ENCODE measurements at regions not wholly inside any gene's neighbourhood (a gene's known extent, or its start where the extent isn't known, plus 50 kb on each side); places are given as distances from the start of the nearest gene placed in this dataset.
"Not testable (repeated sequence)": the region's sequence is repeated elsewhere in the genome, so short reads cannot be mapped to it uniquely, and the experiment has no call there.

GRCh38 chr5:118604106-118604505 lies 384.2 kb downstream of the DTWD2 start:
- no peak for DNase-seq

- DNase-seq: no peak
Measured at GRCh38 chr5:118603278-118603677, 385.1 kb downstream of the DTWD2 start.

GRCh38 chr5:118598311-118598710 lies 390.0 kb downstream of the DTWD2 start:
- DNase-seq: no peak

GRCh38 chr5:118597543-118597942 lies 390.8 kb downstream of the DTWD2 start:
- no peak for DNase-seq

GRCh38 chr5:118596255-118596654 lies 392.1 kb downstream of the DTWD2 start:
- DNase-seq: no peak

DNA sequence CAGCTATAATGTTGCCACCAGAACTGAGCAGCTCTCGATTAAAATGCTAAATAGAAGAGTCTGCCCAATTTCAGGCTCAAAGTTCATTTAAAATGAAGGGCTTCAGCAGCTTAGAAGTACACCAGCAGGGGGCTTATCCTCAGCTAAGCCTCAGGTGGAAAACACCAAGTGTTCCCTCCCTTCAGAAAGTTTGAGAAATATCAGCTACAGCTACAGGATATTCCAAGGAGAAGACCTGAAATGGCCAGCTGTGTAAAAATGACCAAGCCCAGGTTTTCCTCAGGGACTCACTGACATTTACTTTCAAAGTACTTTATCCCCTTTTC lies 395.4 kb downstream of the DTWD2 start:
- no peak for DNase-seq

DNA sequence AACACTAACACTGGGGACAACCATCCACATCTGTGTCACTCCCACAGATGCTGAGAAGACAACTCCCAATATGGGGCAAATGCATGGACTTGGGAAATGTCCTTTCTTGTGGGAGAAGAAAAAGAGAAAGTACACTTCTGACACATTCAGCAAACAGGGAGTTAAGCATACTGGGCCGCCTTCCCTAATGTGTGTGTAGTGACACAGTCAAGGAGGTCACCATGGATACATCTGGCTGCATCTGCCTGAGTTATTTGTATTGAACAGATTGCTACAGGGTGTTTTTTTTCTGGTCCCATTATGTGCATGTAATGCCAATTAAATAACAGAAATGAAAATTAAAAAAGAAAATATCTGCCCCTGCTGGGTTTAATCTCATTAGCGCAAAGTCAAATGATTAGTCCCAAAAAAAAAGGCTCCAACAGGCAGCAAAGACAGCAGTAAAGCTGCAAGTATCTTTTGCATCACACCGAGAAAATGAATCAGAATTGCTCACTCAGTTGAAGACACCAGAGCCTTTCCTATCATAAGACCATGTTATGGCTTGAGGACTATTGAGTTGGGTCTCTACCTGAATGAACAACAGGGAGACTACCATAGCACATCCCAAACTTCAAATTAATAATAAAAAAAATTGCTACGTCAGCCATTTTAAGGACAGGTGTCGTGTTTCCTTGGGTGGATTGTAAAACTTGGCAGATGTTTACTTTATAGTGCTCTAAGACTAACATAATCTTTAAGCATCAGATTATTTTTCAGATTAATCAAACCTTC lies 395.9 kb downstream of the DTWD2 start:
- DNase-seq: peak; percentile 48

DNA sequence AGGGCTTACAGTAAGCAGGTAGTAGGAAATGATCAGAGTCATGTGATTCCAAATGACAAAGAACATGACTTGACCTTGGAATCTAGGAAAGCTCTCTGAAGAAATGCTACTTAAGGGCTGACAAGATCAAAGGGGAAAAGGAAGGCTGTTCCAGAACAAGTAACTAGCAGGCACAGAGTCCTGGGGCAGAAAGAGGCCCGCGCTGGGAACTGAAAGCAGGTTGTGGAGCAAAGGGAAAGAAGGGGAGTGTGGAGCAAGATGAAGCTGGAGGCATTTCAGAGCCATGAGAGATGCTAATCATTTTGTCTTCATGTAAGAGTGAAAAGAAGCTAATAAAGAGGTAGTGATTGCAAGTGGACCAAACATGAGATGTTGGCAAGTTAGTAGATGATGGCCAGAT lies 397.5 kb downstream of the DTWD2 start:
- no peak for DNase-seq

DNA sequence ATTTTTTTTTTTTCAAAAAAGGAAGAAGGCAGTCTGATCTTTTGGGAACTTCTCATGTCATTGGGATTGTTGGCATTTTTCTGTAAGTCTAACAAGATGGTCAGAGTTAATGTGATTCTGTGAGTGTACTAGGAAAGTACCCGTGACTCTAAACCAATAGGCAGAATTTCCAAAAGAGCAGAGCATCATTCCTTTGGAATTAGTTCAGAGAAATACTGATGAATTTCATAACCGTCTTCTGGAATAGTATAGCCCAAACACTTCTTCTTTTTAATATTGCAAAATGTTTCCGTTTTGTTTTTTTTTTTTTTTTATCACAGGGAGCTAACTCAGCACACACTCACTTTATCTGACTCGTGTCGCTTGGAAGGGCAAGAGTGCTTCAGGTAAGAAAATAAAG lies 407.4 kb downstream of the DTWD2 start:
- DNase-seq: no peak

GRCh38 chr5:118578093-118578492 lies 410.3 kb downstream of the DTWD2 start:
- no peak for DNase-seq

DNA sequence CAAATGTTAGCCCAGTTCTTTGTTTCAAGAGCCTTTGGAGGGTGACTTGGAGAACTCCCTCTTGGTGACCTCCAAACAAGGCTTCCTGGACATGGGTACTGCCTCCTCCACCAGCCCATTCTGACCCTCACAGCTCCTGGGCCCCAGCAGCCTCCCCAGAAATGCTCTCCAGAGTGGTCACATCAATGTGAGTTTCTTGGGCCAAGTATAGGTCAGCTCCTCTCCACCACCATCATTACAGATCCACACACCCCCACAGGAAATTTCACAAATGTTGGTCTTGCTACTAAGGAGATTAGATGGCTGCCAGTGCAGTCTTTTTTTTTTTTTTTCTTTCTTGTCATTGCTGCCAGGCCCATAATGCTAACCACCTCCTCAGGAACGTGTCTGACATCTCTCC lies 410.7 kb downstream of the DTWD2 start:
- DNase-seq: no peak

DNA sequence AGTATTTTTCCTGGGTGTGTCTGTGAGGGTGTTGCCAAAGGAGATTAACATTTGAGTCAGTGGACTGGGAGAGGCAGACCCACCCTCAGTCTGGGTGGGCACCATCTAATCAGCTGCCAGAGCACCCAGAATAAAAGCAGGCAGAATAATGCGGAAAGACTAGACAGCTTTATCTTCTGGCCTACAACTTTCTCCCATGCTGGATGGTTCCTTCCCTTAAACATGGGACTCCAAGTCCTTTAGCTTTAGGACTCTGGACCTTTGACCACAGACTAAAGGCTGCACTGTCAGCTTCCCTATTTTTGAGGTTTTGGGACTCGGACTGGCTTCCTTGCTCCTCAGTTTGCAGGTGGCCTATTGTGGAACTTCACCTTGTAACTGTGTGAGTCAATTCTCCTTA lies 418.1 kb downstream of the DTWD2 start:
- DNase-seq: not testable (repeated sequence)

DNA sequence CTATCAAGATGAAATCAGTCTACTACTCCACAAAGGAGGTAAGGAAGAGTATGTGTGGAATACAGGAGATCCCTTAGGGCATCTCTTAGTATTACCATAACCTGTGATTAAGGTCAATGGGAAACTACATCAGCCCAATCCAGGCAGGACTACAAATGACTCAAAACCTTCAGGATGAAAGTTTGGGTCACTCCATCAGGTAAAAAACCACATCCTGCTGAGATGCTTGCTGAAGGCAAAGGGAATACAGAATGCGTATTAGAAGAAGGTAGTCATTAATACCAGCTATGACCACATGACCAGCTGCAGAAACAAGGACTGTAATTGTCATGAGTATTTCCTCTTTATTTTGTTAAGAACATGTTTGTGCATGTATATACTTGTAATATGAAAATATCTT lies 418.8 kb downstream of the DTWD2 start:
- DNase-seq: not testable (repeated sequence)

GRCh38 chr5:118565335-118565971 lies 422.9 kb downstream of the DTWD2 start:
- DNase-seq: no peak

DNA sequence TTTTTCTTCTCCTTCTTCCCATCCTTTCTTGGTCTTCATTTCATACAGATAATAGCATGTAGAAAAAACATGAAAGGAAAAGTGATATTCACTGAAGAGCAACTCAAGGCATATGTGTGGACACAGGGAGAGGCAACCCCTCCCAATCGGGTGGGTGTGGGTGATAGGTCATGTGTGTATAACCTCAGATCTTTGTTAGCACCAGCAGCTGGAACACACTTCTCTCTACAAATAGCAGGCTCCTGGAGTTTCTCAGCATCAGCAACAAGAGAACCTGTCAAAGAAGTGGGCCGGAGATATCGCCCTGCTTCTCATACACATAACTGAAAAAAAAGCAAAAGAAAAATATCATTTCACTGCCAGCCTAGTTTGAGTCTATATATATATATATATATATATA lies 426.4 kb downstream of the DTWD2 start:
- no peak for DNase-seq

GRCh38 chr5:118561235-118561634 lies 427.1 kb downstream of the DTWD2 start:
- no peak for DNase-seq

- no peak for DNase-seq
Measured at GRCh38 chr5:118558871-118559270, 429.5 kb downstream of the DTWD2 start.

- DNase-seq: no peak
Measured at GRCh38 chr5:118557251-118557661, 431.1 kb downstream of the DTWD2 start.

- DNase-seq: no peak
Measured at GRCh38 chr5:118556792-118557191, 431.6 kb downstream of the DTWD2 start.

DNA sequence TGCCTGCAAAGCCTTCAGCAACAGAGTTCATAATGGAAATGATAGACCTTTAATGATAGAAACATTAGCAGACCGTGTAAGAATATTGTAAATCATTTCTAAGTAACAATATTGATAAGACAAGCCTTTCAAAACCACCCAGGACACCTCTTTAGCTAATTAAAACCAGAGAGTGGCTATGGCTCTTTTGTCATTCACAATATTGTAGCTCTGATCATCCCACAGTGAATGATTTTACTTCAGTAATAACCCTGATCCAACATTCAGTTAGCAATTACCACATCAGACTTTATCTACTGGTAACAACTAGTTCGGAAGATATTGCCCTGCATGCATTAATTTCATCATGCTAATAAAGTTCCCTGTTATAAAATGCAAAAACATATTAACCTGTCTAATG lies 432.6 kb downstream of the DTWD2 start:
- DNase-seq: no peak

GRCh38 chr5:118554981-118555380 lies 433.4 kb downstream of the DTWD2 start:
- no peak for DNase-seq

DNA sequence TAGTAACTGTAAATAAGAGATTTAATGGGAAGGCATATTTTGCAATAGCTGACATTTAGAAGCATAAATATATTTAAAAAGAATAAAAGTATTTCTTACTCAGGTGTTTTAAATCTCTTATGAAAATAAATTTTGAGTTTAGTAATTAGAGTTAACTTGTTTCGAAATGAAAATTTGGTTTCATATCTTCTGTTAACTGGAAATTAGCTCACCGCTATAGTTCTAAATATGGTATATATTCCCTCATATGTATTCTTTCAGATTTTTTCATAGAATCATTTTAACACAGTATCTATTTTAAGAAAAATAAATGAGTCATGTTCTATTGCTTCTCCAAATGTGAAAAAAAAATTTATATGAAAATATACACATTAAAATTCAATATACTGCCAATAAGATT lies 434.1 kb downstream of the DTWD2 start:
- no peak for DNase-seq

DNA sequence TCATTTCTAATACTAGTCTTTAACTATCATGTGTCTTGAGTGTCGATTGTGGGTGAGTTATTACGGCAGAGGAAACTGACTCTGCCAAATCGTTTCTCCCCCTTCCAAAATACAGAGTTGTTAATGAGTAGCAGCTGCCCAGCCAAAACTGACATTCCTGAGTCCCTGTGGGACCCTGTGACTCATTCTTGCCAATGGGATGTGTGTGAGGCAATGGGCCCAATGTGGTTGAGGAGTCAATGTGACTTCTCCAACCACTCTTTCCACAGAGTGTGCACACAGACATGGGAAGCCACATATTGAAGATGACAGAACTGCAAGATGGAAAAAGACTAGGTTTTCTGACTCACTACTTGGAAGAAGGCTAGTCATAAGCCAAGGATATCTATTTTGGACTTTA lies 434.7 kb downstream of the DTWD2 start:
- DNase-seq: peak; percentile 77

Measured in muscle of arm (tissue), 1 donor.